GM18868 (cell line): ENCODE measurements at regions not wholly inside any gene's neighbourhood (a gene's known extent, or its start where the extent isn't known, plus 50 kb on each side); places are given as distances from the start of the nearest gene placed in this dataset.

Experiments used
- ATAC-seq: cut with Tn5 transposase; IDR thresholded peaks from one replicate; pipeline ENCODE4 v1.9.1; 2021; ENCODE audit warnings: mild to moderate bottlenecking, moderate library complexity; ENCODE audit not compliant: unreplicated experiment

DNA sequence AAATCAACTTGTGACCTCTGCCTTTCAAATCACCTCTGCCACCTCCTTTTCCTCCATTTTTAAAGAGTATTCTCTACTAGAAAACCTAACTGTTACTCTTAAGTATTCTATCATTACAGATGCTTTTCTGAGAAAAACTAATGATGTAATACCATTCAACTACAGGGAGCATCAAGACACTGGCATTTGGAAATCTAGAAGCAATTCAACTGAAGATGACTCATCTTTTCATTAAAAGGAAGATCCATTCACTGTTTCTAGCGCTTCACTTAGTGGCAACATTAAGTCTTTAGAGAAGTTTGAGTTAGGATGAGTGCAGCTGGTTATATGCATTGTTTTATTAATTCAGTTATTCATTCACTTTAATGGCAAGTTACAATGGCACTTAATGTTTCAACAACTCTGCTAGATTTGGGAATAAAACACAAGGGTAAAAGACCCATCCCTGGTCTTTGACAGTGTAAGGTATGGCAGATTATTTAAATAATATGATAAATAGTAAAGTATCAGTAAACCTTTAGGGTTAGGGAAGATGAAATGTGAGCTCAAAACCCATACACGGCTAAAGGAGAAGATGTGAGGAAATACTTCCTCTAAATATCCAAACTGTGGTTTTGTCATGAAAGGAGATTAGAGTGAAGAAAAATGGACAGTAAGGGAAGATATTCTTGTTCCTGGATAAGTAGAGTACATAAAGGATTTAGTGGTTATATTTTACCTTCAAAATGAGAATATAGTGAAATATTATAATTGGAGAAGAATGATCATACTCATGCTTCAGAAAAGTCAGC lies 61.7 kb downstream of the KCNJ2 start:
- ATAC-seq: no peak

DNA sequence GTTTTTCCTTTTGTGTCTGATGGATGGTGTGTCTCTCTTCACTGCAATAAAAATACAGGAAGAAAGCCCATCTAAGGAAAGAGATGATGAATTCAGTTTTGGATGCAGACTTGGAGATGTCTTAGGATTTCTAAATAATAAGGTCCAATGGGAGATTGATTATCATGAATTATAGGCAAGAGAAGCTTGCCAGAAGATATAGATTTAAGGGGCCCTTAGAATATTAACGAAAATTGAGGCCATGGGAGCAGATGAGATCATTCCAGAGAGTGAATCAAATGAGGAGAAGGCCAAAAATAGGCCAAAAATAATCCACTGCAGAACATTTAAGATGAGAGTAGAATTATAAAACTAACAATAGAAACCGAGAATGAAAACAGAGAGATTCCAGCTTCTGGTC lies 63.1 kb downstream of the KCNJ2 start:
- ATAC-seq: no peak

DNA sequence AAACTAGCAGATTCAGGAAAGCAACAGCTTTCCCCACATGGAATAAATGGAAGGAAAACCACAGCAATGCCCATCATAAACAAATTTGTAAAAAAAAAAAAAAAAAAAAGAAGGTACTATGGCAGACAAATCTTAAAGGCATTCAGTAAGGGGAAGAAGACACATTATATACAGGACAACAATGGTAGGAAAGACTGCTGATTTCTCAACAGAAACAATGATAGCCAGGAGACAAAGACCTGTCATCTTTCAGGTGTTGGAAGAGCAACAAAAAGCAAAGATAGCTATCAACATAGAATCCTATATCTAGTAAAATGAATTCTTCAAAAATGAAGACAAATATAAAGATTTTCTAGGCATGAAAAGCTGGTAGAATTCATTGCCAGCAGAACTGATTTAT lies 65.9 kb downstream of the KCNJ2 start:
- no peak for ATAC-seq

DNA sequence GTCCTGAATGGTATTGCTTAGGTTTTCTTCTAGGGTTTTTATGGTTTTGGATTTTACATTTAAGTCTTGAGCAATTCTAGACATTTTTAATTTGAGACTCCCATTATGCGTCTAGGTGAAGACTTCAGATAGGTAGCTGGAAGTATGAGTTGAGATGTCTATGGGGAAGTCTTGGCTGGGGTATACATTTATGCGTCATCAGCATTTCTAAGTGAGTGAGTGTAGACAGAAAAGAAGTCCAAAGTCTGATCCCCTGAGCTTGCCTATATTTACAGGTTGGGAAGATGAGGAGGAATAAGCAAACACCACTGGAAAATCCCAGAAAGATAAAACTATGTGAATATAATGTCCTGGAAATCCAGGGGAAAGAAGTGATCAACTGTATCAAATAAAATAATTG lies 68.9 kb downstream of the KCNJ2 start:
- no peak for ATAC-seq

DNA sequence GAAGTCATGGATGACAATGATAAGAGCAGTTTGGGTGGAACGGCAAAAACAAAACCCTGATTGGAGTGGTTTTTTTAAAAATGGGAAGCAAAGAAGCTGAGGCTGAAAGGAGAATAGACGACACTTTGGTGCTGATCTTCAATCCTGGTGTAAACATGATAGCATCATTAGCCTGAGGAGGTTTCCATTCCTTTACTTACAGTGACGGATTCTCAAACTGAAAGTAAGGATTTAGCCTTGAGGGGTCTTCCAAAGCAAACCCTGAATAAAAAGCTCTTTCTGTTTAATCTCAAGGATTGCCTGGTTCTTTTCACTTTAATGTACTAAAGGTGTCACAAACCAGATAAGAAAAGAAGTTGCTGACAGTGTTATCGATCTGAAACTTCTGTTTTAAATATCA lies 69.3 kb downstream of the KCNJ2 start:
- ATAC-seq: no peak

DNA sequence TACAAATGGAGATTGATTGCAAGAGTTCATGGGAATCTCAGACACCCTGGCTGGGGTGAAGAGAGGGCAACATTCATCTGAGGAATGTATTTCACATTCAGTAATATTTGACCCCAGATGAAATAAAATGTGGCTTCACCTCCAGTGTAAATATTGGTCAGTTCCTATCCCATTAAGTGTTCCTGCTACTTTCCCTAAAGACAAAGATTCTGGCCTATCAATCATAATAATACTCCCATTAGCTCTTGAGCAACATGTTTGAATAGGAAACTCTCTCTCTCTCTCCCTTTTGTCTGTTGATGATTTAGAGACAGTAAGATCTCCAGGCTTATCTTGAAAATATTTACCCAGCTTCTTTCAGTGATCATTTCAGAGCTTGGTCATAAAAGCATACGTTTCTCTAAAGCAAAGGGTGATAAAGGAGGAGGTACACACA lies 70.1 kb downstream of the KCNJ2 start:
- ATAC-seq: no peak

DNA sequence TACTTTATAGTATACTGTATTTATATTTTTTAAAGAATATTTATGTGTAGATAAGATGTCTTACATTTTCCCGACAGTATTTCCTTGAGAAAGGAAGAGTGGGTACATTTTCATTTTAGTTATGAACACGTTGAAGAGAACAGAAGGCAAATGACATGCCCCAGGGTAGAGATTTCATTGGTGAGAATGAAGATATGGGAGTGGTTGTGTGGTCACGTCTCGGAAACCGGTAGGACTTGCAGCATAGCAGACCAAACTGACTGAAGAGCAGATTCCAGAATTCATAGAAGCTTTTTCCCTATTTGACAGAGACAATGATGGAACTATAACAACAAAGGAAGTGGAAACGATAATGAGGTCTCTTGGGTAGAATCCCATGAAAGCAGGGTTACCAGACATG lies 71.7 kb downstream of the KCNJ2 start:
- no peak for ATAC-seq

DNA sequence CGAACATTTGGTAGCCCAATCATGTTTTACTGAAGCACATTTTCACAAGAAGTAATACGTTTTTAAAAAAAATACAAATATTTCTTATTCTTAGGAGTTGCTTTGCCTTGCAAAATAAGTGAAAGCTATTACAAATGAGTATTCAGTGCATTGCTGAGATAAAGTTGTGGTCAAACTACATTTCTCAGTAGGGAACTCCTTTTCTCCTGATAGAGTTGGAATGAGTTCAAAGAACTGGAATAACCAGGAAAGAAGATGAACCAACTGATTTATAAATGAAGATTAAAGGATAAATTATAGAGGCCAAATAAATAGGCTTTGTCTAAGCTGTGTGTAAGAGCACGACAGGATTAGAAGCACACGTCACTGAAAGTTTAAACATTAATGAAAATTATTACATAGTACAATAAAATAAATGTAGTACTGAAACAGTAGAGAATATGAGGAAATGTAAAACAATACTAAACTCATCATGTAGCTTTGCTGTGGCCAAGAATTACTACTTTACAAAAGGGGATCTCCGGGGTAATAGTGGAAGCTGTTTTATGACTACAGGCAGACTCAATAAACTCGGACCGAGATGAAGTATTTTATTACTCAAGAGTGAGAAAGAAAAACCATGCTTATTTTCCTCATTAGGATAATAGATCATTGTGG lies 73.6 kb downstream of the KCNJ2 start:
- no peak for ATAC-seq

DNA sequence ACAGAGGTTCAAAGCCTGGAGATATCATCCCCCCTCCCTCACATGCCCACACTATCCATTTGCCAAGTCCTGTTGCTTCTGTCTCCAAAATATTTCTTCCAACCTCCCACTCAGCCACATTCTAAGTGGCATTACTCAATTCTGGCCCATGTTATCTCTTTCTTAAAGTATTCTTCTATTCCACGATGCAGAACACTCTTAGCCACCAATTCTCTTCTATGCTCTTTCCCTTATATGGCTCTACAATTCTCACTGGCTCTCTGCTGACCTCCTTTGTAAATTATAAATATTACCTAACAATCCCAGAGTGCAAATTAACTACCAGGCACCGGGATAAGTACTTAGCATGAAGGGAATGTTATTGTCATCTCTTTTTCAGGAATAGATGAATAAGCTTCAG lies 82.4 kb downstream of the KCNJ2 start:
- ATAC-seq: no peak

DNA sequence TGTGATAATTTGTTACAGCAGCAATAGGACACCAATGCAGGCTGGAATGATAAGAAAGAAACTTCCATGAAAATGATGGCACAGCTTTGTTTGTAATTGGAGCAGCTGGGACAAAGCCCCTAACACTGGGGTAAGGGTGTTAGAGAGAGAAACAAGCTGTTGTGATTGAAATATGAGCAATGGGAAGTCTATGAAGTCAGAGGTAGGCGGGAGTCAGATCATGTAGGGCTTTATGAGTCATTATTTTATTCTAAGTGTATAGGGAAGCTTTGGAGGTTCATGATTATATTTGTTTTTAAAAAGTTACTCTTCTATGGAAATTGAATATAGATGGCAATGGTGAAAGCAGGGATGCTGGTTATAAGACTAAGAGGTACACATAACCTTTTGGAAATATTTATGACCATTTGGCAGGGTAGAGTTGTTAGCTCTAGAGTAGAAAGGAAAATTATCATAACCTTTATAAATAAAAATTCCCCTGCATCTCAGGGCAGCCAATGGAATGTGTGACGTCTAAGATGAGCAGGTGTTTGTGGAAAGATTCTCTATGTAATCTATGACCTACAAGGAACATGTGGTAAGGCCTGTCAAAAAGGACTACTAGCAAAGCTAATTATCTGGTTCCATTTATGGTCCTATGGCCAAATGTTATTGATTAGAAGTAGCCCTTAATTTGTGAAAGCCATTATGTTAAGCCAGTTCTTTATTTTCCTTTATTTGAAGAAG lies 85.6 kb downstream of the KCNJ2 start:
- ATAC-seq: no peak

DNA sequence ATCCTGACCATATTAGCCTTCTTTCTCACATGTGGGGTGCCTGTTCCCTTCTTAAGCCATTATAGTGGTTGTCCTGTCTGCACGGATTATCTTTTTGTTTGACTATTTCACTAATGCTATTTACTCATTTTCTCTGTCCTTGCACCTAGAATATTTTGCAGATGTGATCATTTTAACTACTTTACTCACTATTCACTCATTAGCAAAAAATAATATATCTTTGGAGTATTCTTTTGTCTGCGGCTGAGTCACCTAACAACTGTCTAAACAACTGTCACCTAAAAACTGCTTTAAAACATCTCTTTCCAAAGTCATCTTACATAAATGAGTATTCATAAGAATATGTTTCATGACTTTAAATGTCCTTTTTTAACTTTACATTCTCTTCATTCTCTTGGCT lies 87.4 kb downstream of the KCNJ2 start:
- ATAC-seq: no peak

DNA sequence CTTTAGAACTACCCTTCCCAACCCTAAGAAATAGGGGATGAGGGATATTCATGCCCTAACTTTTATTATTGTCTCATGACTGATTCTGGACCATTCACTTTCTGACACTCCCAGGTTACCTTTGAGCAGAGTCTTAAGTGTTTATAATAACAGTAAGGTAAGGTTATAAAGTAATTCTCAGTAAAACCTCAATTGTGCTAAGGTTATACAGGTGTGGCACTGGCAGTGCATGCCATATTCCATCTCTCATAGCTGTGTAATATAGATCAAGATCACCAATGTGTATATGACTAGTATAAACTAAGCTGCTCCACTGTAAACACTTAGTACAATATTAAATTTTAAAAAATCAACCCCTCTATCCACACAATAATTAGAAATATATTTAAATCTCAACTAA lies 89.1 kb downstream of the KCNJ2 start:
- no peak for ATAC-seq

DNA sequence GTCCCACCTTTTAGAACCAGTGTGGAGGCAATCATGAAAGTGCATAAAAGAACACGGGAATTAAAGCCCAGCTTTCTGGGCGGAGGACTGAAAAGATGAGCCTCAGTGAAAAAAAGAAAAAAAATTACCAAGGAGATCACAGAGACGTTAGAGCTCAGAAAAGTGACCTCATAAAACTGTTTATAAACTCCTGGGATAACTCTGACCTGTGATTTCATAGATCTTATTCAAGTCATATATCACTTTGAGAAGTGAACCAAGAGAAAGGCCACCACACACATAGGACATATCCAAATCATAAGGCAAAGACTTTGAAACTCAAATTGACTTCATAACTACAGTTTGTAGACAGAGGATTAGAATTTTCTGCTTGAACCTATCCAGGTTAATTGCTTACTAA lies 90.1 kb downstream of the KCNJ2 start:
- no peak for ATAC-seq

DNA sequence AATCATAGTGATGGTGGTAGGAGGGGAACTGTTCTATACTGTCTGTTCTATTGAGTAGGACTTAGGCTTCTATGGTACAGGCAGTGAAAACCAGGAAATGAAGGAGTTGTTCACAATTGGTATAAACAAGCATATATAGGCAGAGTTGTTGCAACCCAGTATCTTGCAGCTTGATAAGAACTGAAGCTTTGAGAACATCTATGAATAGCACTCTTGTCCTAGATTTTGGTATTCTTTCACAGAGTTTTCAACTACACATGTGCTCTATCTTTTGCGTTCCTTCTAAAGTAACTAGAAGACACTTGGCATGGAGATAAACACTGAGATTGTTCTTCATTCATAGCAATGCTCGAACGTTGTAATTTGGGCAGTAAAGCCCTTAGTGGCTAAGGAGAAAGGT lies 91.8 kb downstream of the KCNJ2 start:
- no peak for ATAC-seq

DNA sequence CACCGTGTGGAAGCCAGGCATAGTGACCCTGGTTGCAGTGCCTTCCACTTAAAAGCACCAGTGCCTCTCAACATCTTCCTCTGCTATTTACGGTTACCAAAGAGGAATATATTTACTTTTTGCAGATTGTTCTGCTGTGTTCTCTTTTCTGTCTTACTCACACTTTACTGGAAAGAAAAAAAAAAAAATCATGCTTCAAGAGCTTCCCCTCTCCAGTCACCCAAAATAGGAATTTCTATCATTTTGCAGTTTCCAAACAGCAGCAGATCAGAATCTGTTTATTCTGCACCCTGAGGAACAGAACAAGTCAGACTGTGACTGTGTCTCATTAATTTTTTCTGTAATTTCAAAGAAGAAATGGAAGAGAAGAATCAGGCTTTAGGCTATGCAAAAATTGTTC lies 96.1 kb downstream of the KCNJ2 start:
- ATAC-seq: no peak

DNA sequence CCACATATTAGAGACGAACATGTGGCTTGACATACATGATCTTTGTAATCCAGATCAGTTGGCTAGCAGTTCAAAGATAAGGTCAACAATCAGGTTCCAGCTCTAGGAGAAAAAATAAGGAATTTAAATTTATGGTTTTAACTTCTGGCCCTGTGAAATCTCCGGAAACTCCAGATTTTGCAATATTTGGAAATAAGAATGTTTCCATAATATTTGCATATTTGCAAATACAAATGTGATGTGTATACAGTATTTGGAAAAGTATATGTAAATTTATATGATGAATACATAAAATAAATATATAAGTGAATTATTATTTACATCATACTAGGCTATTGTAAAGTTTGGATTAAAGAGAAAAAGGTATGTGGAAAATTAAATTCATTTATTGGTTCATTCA lies 97.1 kb downstream of the KCNJ2 start:
- ATAC-seq: no peak

DNA sequence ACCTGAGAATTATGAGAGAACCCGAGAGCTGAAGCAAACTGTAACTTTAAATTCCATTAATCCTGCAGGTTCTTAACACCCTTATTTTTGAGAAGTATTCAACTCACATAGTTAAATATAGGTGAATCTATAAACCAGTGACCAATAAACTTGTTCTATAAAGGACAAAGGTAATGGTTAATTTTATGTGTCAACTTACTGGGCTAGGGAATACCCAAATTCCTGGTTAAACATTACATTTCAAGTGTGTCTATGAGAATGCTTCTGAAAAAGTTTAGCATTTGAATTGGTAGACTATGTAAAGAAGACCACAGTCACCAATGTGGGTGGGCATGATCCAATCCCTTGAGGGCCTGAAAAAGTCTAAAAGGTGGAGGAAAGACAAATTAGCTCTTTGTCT lies 99.1 kb downstream of the KCNJ2 start:
- ATAC-seq: no peak

DNA sequence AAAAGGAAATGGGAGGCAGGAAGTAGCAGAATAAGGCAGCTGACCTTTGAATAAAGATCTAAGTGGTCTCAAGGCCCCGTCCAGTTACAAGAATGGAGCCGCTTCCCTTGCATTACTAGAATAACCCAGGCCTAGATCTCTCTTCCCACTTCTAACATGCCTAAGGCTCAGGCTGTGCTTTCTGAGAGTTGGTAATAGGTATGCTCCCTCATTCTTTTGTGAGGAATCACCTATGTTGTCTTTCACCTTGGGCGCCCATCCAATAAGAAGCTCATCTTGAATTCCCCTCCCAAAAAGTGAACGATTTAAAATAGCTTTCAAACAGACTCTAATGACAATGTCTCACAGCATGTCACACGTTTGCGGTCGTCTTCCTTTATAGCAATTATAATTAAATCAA lies 101.2 kb downstream of the KCNJ2 start:
- ATAC-seq: no peak

DNA sequence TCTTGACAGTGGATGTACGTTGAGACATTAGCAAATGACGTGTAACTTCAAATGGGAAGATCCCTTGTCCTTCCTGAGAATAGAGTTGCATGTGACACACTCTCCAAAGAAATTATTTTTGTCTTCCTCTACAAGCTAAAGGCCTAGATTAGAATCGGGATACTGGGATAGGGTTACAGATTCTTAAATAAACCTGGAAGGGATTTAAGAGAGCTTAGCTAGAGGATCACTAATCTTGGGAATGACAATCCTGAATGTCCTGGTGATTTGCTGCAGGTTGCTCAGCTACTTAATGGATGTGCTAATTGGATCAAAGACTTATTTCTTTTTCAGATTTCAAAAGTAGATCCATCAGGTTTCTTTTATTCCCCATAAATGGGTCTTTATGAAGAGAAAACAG lies 101.9 kb downstream of the KCNJ2 start:
- no peak for ATAC-seq

DNA sequence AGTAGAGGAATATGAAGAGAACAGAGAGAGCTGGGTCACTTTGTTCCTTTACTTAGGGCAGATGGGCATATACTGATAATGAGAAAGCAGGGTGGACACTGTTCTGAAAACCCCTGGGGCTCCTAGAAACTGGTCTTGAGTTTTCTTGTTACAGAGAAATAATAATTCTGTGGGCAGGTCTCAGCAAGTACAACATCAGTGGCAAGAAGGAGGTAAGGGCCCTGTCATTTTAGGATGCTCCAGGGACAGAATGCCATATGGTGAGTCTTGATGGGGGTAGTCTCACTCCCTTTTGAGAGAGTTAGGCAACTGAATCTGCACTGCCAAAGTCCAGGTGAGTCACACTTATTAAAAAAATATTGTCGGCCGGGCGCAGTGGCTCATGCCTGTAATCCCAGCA lies 102.3 kb downstream of the KCNJ2 start:
- no peak for ATAC-seq

DNA sequence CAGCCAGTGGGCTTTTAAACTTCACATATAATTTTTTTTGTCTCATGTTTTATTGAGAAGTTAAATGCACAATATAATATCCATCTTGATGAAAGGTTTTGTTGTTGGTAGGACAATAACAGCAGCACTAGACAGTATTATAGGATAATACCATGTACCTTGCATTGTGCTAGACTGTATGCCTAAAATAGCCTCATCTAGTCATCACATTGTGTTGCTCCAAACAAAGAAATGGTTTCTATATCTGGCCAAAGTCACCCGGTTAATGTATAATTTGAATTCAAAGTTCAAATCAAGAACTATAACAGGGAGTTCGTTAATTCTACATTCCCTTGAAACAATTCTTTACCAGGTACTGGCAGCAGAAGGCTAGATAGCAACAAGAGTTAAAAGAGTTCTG lies 104.9 kb downstream of the KCNJ2 start:
- no peak for ATAC-seq

DNA sequence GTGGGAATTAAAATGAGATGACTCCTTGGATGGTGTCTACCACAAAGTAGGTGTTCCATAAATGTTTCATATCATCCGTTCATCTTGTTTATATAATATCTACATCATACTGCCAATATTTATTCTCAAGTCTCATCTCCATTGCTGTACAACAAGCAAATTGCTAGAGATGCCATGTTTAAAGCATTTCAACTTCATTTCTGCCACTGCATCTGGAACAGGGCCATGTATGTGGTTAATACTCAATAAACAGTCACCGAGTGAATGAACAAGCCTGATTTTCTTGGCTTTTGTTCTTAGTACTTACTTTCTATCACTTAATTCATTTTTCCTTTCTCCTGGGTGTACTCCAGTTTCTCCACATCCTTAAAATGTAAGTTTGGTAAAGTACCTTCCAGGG lies 107.6 kb downstream of the KCNJ2 start:
- ATAC-seq: no peak
